MCF 10A (cell line): ENCODE measurements at regions not wholly inside any gene's neighbourhood (a gene's known extent, or its start where the extent isn't known, plus 50 kb on each side); places are given as distances from the start of the nearest gene placed in this dataset.

Experiments
- BruUV-seq: library from RNA; stranded (reverse); fragments of 400-500 nt; replicated peaks from 2 replicates; lab custom pipeline; 2021; lab: Mats Ljungman, UMichigan
- CTCF ChIA-PET: fragments of 300-600 bp; sonication (Branson Sonifier 250); formaldehyde crosslinking; extraction: SDS; loops from one replicate; lab custom pipeline; 2021; ENCODE audit warnings: antibody characterized with exemption, inconsistent platforms; lab: Yijun Ruan, JAX
- POLR2A ChIA-PET: fragments of 300-600, 350-650 bp; sonication (Branson Sonifier 250); formaldehyde crosslinking; extraction: SDS; loops from one replicate; lab custom pipeline; 2020; ENCODE audit warnings: antibody characterized with exemption, inconsistent platforms; lab: Yijun Ruan, JAX
- DNase-seq: peaks from one replicate; pipeline ENCODE4 v3.0.0-alpha.2; 2018; ENCODE audit not compliant: unreplicated experiment
- H3K27ac Mint-ChIP-seq: one replicate; pipeline ENCODE4 v1.8.0; 2022; ENCODE audit warnings: mild to moderate bottlenecking, low read depth, mixed read lengths; ENCODE audit not compliant: unreplicated experiment
- H3K27me3 Mint-ChIP-seq: one replicate; pipeline ENCODE4 v1.8.0; 2022; ENCODE audit warnings: mixed read lengths; ENCODE audit not compliant: insufficient read depth, unreplicated experiment
- H3K36me3 Mint-ChIP-seq: one replicate; pipeline ENCODE4 v1.8.0; 2022; ENCODE audit warnings: mild to moderate bottlenecking, moderate library complexity, mixed read lengths; ENCODE audit not compliant: insufficient read depth, unreplicated experiment
- H3K4me1 Mint-ChIP-seq: one replicate; pipeline ENCODE4 v1.8.0; 2022; ENCODE audit warnings: mixed read lengths; ENCODE audit not compliant: insufficient read depth, unreplicated experiment
- H3K4me3 Mint-ChIP-seq: one replicate; pipeline ENCODE4 v1.8.0; 2022; ENCODE audit warnings: mild to moderate bottlenecking, moderate library complexity, mixed read lengths; ENCODE audit not compliant: unreplicated experiment
- H3K9me3 Mint-ChIP-seq: one replicate; pipeline ENCODE4 v1.8.0; 2022; ENCODE audit warnings: mixed read lengths; ENCODE audit not compliant: unreplicated experiment
- intact Hi-C: fragments of 100-400 bp; cut with micrococcal nuclease; formaldehyde crosslinking; loops from 2 replicates; pipeline ENCODE4 v1.14.1; 2022
- TF ChIP-seq, protein P1 (sequence below): fragments of 200-600 bp; IDR thresholded peaks from one replicate; pipeline ENCODE4 v1.8.0; 2022; ENCODE audit warnings: antibody characterized with exemption, mild to moderate bottlenecking; ENCODE audit not compliant: unreplicated experiment

- peaks cover 6% of the 10 kb centered on the region for H3K4me1 Mint-ChIP-seq
- CTCF ChIA-PET: interaction anchor here (0.6 kb wide), 1 partner anchor 150 kb away, joined by 3 read pairs; no protein-coding TSS in a partner anchor
Measured at GRCh38 chr6:142537612-142538478, 236.0 kb downstream of the ADGRG6 start.

GRCh38 chr6:142542704-142543233 is 241.0 kb downstream of the ADGRG6 start:
- H3K27me3 Mint-ChIP-seq: no peaks in the 10 kb centered on the region
- H3K36me3 Mint-ChIP-seq: peaks cover 5% of the 10 kb centered on the region
- H3K4me1 Mint-ChIP-seq: peaks cover 8% of the 10 kb centered on the region
- no peaks in the 10 kb centered on the region for H3K9me3 Mint-ChIP-seq
- DNase-seq: peak; percentile 93
- BruUV-seq: no TSS peak
- ChIA-PET CTCF (interaction anchor here (0.6 to 0.7 kb wide), 2 partner anchors 113 to 407 kb away, joined by 3 read pairs; no protein-coding TSS in a partner anchor), POLR2A (interaction anchor here (0.6 to 1.8 kb wide), 2 partner anchors 9 to 791 kb away, joined by 3 to 9 read pairs; no protein-coding TSS in a partner anchor)
- TF ChIP-seq, protein P1, sequence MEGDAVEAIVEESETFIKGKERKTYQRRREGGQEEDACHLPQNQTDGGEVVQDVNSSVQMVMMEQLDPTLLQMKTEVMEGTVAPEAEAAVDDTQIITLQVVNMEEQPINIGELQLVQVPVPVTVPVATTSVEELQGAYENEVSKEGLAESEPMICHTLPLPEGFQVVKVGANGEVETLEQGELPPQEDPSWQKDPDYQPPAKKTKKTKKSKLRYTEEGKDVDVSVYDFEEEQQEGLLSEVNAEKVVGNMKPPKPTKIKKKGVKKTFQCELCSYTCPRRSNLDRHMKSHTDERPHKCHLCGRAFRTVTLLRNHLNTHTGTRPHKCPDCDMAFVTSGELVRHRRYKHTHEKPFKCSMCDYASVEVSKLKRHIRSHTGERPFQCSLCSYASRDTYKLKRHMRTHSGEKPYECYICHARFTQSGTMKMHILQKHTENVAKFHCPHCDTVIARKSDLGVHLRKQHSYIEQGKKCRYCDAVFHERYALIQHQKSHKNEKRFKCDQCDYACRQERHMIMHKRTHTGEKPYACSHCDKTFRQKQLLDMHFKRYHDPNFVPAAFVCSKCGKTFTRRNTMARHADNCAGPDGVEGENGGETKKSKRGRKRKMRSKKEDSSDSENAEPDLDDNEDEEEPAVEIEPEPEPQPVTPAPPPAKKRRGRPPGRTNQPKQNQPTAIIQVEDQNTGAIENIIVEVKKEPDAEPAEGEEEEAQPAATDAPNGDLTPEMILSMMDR: no peak
- intact Hi-C loops: no loop called here
- H3K4me3 Mint-ChIP-seq: peak overlapping the region; percentile 26
- H3K27ac Mint-ChIP-seq: peak overlapping the region; percentile 80

More at GRCh38 chr6:142537612-142538478, 236.0 kb downstream of the ADGRG6 start:
- TF ChIP-seq, protein P1: peak; percentile 51
- no TSS peak for BruUV-seq
- Mint-ChIP-seq H3K27me3 (no peaks in the 10 kb centered on the region), H3K4me3 (no peak overlapping the region), H3K9me3 (peaks cover 7% of the 10 kb centered on the region), H3K36me3 (no peaks in the 10 kb centered on the region), H3K27ac (no peak overlapping the region)
- intact Hi-C loops: loop anchor here (1.0 kb wide), 1 partner anchor 64 kb away; no protein-coding TSS in a partner anchor
- DNase-seq: peak; percentile 62
- POLR2A ChIA-PET: no interaction called here

DNA sequence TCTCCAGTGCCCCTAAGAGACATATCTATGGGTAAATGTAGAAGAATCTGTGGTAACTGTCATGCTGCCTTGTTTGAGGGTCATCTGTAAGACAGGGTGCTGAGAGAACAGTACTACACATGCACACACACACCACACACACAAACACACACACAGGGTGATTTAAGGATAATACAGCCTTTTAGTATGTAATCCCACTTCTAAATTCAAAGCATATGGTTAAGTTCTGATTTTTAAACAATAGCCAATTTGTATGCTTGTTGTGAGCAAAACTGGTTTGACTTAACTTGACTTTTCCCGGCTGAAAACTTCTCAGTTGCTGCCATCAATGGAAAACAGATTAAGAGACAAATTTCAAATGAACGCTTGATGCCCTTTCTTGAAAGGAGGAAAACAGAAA is 241.8 kb downstream of the ADGRG6 start:
- no peaks in the 10 kb centered on the region for H3K9me3 Mint-ChIP-seq
- no peak for DNase-seq
- intact Hi-C loops: no loop called here
- no TSS peak for BruUV-seq
- CTCF ChIA-PET: interaction anchor here (0.6 kb wide), 1 partner anchor 112 kb away, joined by 3 read pairs; no protein-coding TSS in a partner anchor
- TF ChIP-seq, protein P1: no peak
- H3K27ac Mint-ChIP-seq: peak overlapping the region; percentile 80
- no peak overlapping the region for H3K4me3 Mint-ChIP-seq
- POLR2A ChIA-PET: interaction anchor here (0.6 to 1.8 kb wide), 2 partner anchors 8 to 66 kb away, joined by 3 to 9 read pairs; no protein-coding TSS in a partner anchor
- peaks cover 8% of the 10 kb centered on the region for H3K4me1 Mint-ChIP-seq
- peaks cover 5% of the 10 kb centered on the region for H3K36me3 Mint-ChIP-seq
- no peaks in the 10 kb centered on the region for H3K27me3 Mint-ChIP-seq
